Kidney (tissue), 13 donors: ENCODE measurements at regions not wholly inside any gene's neighbourhood (a gene's known extent, or its start where the extent isn't known, plus 50 kb on each side); places are given as distances from the start of the nearest gene placed in this dataset.

Experiments
- DNase-seq, 5 donors: peaks; one replicate each; pipeline ENCODE4 v3.0.0-alpha.2; 2013 to 2020
- FAIRE-seq: peaks from 2 replicates; lab custom pipeline; 2012; peaks lifted over from hg19 to GRCh38; lab: Jason Lieb, UNC
- H3K27ac ChIP-seq, 2 donors: one replicate each; pipeline ENCODE4 v1.7.0; 2013; ENCODE audit warnings: low read depth in 2 of 2, low read length in 2 of 2, inconsistent platforms in 1 of 2
- H3K27me3 ChIP-seq: one replicate; pipeline ENCODE4 v1.7.1; 2013; ENCODE audit warnings: low read length, inconsistent platforms; ENCODE audit not compliant: control insufficient read depth, insufficient read depth
- H3K36me3 ChIP-seq, 3 donors: one replicate each; pipeline versions ENCODE4 v1.7.0 to v1.7.1; 2013; ENCODE audit warnings: low read length in 3 of 3, control low read depth in 1 of 3, inconsistent platforms in 1 of 3; ENCODE audit not compliant: insufficient read depth in 3 of 3, control insufficient read depth in 2 of 3
- H3K4me1 ChIP-seq, 3 donors: one replicate each; pipeline versions ENCODE4 v1.7.0 to v1.7.1; 2013; ENCODE audit warnings: low read length in 3 of 3, inconsistent platforms in 1 of 3, low read depth in 1 of 3; ENCODE audit not compliant: control insufficient read depth in 2 of 3, insufficient read depth in 2 of 3
- H3K4me3 ChIP-seq, 3 donors: one replicate each; pipeline versions ENCODE4 v1.7.0 to v1.8.1; 2013; ENCODE audit warnings: low read length in 3 of 3, control low read depth in 1 of 3, inconsistent platforms in 1 of 3
- H3K9ac ChIP-seq, 3 donors: one replicate each; pipeline versions ENCODE4 v1.7.0 to v1.7.1; 2013; ENCODE audit warnings: low read length in 3 of 3, control low read depth in 1 of 3, inconsistent platforms in 1 of 3
- H3K9me3 ChIP-seq, 3 donors: one replicate each; pipeline versions ENCODE4 v1.7.0 to v1.7.1; 2013; ENCODE audit warnings: low read length in 3 of 3, control low read depth in 1 of 3, inconsistent platforms in 1 of 3; ENCODE audit not compliant: control insufficient read depth in 2 of 3, insufficient read depth in 1 of 3
- intact Hi-C: fragments of 100-400 bp; cut with DNase I; formaldehyde crosslinking; loops from one replicate; pipeline ENCODE4 v1.11.1; 2022
- TF ChIP-seq, protein P1 (sequence below): IDR thresholded peaks from 3 replicates; pipeline ENCODE4 v1.5.1; 2012; ENCODE audit warnings: mild to moderate bottlenecking, moderate library complexity, borderline replicate concordance; ENCODE audit not compliant: insufficient read depth; ENCODE audit errors: extremely low read depth
- donor health status: control.
- donor health status: control.
- donor health status: control.
- donor health status: control.
- donor health status: control.
- donor health status: DM: yes; HTN: yes; CAD: no.
- donor health status: Normal renal cell carcinoma (clear cell type).

DNA sequence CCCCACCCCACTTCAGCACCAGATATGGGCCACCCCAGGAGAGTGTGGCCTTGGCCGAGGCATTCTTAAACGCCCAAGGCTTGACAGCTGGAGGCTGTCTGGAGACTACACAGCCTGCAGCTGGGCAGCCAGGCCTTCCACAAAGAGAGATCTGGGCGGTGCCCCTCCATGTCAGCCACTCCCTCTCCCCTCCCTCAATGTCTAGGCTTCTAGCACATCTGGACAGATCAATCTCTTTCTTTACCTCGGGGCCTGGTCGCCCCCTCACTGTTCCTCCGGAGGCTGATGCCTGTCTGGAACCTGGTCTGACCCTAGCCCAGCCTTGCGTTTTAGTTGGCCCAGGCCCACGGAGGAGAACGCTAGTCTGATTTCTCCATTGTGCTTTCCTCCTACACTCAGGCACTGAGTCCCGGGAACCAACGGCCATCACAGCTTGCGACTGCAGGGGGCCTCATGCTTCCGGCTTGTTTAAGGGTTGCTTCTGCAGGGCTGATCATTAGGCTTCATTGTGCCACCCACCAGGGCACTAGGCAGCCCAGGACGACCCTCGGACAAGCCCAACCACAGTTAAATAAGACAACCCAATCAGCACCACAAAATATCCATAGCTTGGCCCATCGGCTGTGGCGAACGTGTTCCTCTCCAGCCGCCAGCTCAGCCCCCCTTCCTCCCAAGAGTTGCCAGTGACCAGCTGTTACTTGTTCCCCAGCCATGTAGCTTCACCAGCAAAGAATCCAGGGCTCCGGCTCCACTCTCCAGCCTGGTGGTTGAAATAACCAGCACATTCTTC, 200.6 kb downstream of the BCOR start:
- Histone ChIP-seq H3K27me3 (peaks cover 2% of the 10 kb centered on the region), H3K9me3 (no peaks in the 10 kb centered on the region), H3K36me3 (no peaks in the 10 kb centered on the region), H3K27ac (peak overlapping the region; percentile 3 to 32), H3K4me3 (no peak overlapping the region), H3K4me1 (peaks cover 2 to 24% (median 11%) of the 10 kb centered on the region in 3 donors), H3K9ac (peak overlapping the region in 1 of 3 donors; percentile 26)
- DNase-seq = peak in 4 of 5 donors; percentile 70 to 82 (median 73)
- TF ChIP-seq, protein P1, sequence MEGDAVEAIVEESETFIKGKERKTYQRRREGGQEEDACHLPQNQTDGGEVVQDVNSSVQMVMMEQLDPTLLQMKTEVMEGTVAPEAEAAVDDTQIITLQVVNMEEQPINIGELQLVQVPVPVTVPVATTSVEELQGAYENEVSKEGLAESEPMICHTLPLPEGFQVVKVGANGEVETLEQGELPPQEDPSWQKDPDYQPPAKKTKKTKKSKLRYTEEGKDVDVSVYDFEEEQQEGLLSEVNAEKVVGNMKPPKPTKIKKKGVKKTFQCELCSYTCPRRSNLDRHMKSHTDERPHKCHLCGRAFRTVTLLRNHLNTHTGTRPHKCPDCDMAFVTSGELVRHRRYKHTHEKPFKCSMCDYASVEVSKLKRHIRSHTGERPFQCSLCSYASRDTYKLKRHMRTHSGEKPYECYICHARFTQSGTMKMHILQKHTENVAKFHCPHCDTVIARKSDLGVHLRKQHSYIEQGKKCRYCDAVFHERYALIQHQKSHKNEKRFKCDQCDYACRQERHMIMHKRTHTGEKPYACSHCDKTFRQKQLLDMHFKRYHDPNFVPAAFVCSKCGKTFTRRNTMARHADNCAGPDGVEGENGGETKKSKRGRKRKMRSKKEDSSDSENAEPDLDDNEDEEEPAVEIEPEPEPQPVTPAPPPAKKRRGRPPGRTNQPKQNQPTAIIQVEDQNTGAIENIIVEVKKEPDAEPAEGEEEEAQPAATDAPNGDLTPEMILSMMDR = no peak
- intact Hi-C loops = no loop called here
- FAIRE-seq = no peak

- H3K4me1 ChIP-seq = peaks cover 2 to 24% (median 11%) of the 10 kb centered on the region in 3 donors
- DNase-seq = no peak
- H3K9me3 ChIP-seq = no peaks in the 10 kb centered on the region
- intact Hi-C loops = no loop called here
- H3K36me3 ChIP-seq = no peaks in the 10 kb centered on the region
- H3K9ac ChIP-seq = peak overlapping the region in 1 of 3 donors; percentile 26
- TF ChIP-seq, protein P1 = no peak
- no peak for FAIRE-seq
- peak overlapping the region; percentile 3 to 25 for H3K27ac ChIP-seq
- H3K27me3 ChIP-seq = peaks cover 2% of the 10 kb centered on the region
- H3K4me3 ChIP-seq = no peak overlapping the region
Measured at GRCh38 chrX:39897741-39898097, 200.0 kb downstream of the BCOR start.

GRCh38 chrX:39898147-39898546, 199.6 kb downstream of the BCOR start:
- no peak for FAIRE-seq
- H3K36me3 ChIP-seq = no peaks in the 10 kb centered on the region
- peak overlapping the region in 1 of 3 donors; percentile 26 for H3K9ac ChIP-seq
- DNase-seq = peak in 1 of 5 donors; percentile 25
- intact Hi-C loops = no loop called here
- TF ChIP-seq, protein P1 = no peak
- peaks cover 2 to 24% (median 11%) of the 10 kb centered on the region in 3 donors for H3K4me1 ChIP-seq
- no peak overlapping the region for H3K4me3 ChIP-seq
- H3K27ac ChIP-seq = peak overlapping the region; percentile 3 to 25
- H3K27me3 ChIP-seq = peaks cover 2% of the 10 kb centered on the region
- H3K9me3 ChIP-seq = no peaks in the 10 kb centered on the region
